CD4-positive, alpha-beta T cell treated with Interleukin-12 subunit alpha and Interleukin-12 subunit beta, for 1 hour (primary cell): ENCODE measurements at regions not wholly inside any gene's neighbourhood (a gene's known extent, or its start where the extent isn't known, plus 50 kb on each side); places are given as distances from the start of the nearest gene placed in this dataset.

ENCODE experiments used
- DNase-seq: peaks from one replicate; pipeline ENCODE4 v3.0.0-alpha.2; 2020

DNA sequence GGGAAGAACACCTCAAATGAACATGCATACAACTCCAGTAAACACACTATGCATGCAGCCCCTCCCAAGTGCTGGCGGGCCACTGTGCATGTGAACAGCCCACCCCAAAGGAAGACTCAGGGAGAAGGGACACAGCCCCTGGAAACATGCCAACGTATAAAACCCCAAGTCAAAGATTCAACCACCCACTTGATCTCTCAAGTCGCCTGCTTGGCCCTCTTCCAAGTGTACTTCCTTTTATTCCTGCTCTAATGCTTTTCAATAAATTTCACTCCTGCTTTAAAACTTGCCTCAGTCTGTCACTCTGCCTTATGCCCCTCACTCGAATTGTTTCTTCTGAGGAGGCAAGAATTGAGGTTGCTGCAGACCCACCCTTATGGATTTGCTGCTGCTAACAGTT is 139.1 kb downstream of the C1D start:
- no peak for DNase-seq

DNA sequence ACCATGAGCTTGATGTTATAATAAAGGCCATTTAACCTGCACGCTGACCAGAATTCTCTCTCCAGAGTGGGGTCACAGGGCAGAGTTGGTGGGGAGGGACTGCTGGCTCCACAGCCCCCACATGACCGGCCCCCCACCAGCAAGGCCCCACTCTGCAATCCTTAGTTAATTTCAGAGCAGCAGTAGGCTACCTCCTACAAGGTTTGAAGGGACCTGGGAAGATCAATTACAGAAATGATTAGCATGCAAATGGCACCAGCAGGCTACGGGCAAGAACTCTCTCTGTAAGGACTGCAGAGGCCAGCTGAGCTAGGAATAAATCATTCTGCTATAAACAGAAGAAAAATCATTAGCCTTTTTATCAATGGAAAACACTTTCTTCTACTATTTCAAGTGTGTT is 135.3 kb downstream of the C1D start:
- no peak for DNase-seq

DNA sequence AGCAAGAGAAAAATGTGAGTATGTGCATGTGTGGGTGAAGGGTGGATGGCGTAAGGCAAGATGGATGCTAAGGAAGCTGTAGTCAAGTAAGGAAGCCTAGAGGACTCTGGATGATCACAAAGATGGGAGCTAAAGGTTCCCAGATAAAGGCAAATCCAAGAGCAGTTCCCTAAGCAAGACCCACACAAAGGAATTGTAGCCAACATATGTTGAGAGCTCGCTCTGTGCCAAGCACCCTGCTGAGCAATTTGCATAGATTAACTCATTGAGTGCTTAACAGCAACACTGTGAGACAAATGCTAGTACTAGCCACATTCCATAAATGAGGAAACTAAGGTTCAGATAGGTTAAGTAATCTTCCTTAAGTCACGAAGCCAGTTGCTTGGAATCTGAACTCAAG is 132.6 kb downstream of the C1D start:
- no peak for DNase-seq

DNA sequence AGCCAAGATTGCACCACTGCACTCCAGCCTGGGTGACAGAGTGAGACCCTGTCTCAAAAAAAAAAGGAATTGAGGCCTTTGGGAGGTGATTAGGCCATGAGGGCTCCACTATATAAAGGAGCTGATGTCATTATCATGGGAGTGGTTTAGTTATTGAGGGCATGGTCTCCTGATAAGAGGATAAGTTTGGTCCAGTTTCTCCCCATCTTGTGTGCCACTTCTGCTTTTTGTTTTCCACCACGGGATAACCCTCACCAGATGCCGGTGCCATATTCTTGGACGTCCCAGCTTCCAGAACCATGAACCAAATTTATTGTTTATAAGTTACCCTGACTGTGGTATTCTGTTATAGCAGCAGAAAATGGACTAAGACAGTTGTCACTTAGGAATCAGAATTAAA is 125.8 kb downstream of the C1D start:
- DNase-seq, result no peak

DNA sequence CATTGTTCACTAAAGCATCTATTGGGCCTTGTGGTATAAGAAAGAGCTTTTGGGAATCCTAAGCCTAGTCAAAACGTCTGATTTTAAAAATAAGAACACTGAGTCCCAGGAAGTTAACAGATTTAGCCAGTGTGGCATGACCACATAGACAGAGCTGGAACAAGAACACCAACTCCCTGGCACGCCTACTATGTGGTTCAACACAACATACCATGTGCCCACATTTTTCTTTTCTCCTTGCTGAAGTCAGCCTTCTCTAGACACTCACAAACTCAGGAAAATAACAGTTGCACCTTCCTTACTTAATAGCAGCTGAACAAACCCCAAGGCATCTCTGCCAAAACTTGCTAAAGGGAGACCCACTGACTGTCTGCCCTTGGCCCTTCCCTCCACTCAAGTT is 124.8 kb downstream of the C1D start:
- DNase-seq, result no peak

DNA sequence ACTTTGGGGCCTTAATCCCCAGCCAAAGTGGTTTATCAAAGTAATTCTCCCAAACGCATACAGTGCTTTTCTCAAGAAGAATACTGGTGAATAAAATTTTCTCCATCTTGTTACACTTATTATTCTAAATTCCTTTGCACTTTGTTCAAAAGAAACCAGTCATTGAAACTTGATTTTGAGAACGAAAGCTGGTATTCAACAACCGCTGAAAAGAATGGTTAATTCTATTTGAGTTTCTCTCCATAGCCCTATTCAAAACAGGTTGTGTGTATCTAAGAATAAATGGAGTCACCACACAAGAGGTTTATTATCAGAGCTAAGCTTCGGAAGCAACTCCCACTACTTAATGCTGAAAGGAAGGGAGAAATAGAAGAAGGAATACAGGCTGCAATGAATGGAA is 117.7 kb downstream of the C1D start:
- no peak for DNase-seq

DNA sequence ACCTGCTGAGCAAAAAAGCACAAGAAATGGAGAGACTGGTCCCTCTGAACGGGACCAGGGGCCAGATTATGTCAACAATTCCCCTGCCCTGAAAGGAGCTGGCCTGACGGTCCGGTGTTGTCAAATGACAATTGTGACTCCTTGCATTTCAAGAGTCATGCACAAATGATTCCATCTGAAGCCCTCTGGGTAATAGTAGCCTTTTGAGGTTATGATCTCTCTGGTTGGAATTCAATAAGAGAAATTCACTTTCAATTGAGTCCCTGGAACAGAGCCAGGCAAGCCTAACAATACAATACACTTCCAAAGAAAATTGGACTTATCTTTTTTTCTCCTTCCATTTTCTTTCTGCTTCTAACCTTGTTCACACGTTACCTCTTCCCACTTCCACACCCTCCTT is 116.9 kb downstream of the C1D start:
- no peak for DNase-seq

DNA sequence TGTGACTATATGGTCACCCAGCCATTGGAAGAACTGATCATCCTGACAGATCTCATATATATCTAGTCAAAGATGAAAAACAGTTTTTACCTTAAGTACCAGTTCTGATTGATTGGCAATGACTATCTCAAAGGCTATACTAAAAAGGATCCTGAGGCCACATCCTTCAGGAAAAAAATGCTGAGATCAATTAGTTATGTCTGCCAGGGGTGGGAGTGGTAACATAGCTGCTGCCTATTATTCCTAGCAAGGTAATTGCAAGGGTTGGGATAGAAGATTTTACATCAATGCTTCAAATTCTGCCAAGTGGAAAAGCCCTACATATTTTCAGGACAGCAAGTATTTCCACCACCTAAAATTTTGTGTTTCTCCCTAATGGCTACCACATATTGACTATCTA is 114.7 kb downstream of the C1D start:
- DNase-seq, result no peak

DNA sequence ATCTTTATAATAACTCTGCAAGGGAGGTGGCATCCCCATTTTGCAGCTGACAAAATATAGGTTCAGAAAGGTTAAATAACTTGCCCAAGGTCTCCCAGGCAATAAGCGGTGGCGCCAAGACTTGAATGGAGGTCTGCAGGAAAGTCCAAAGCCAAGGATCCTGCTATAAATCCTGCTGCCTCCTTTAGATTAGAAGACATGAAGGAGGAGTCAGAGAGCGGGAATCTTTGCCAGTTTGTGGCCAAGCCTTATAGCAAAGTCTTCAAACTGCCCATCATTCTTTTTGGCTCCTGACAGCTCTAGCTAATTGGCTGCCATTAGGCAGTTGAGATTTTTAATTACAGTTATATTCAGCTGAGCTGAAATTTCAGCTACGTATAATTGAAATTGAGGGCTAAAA is 114.3 kb downstream of the C1D start:
- no peak for DNase-seq

DNA sequence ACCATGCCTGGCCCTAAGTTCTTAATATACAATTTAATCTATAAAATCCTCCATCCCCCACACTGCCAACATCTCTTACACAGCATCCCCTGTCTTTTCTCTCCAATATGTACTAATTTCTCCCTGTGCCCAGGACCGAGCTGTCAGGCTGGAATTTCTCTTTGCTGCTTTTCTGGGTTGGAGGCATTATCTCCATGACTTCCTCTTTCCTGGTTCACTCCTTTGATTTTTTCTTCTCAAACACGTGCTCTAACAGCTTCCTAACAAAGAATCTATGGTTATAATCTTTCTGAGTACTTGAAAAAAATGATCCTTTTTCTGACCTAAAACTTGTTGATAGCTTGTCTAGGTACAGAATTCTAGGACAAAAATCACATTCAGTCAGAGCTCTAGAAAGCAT is 112.8 kb downstream of the C1D start:
- DNase-seq, result no peak

DNA sequence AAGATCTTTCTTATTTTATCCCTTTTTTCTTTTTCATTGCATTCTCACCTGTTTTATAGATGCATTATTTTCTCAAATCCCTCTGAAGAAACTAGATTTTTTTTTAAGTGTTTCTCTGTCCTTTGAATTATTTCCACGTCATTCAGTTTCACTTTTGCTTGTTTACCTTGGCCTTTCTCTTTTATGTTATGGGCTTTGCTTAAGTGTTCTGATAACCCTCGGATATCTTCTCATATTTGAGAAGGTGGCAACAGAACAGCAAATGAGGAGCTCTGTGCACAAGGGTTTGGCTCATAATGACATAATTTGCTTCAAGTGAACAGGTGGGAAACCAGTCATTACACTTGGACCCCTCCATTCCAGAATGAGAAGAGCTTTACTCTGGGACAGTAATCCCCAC is 111.9 kb downstream of the C1D start:
- no peak for DNase-seq

DNA sequence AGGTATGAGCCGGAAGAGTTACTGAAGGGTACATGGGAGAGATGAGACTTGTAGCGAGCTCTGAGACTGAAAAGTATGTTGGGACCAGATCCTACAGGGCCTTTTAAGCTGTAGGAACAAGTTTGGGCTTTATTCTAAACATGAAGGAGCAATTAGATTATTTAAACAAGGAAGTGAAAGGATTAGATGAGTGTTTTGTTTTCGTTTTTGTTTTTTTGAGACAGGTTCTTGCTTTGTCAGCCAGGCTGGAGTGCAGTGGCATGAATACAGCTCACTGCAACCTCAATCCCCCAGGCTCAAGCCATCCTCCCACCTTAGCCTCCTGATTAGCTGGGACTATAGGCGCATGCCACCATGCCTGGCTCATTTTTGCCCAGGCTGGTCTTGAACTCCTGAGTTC is 110.7 kb downstream of the C1D start:
- DNase-seq, result no peak

DNA sequence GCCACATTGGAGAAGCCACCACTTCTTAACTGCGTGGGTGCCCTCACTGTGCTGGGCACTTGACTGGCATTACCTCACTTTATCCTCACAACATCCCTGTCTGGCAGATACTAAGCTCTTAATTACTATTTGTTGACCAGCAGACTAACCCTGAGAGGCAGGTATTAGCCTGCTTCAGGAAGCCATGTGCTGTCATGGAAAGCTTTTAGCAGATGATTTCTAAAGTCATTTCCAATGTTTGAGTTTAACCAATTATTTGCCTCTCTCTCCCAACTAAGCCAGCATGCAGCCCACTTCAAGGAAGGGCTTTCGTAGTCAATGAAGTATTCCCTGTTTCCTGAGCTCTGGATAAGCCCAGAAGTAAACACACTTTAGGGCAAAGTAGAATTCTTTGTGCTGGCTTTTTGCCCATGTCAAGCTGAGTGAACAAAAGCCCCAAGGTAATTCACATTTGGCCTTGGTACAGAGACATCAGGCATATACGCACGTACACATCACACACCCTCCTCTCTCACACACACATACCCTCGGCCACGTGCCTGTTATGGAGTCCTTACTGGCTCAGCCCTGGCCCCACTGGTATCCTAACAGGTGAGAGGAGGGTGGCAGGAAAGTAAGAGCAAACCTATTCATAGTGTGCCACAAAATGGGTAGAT is 108.6 kb downstream of the C1D start:
- DNase-seq, result no peak

DNA sequence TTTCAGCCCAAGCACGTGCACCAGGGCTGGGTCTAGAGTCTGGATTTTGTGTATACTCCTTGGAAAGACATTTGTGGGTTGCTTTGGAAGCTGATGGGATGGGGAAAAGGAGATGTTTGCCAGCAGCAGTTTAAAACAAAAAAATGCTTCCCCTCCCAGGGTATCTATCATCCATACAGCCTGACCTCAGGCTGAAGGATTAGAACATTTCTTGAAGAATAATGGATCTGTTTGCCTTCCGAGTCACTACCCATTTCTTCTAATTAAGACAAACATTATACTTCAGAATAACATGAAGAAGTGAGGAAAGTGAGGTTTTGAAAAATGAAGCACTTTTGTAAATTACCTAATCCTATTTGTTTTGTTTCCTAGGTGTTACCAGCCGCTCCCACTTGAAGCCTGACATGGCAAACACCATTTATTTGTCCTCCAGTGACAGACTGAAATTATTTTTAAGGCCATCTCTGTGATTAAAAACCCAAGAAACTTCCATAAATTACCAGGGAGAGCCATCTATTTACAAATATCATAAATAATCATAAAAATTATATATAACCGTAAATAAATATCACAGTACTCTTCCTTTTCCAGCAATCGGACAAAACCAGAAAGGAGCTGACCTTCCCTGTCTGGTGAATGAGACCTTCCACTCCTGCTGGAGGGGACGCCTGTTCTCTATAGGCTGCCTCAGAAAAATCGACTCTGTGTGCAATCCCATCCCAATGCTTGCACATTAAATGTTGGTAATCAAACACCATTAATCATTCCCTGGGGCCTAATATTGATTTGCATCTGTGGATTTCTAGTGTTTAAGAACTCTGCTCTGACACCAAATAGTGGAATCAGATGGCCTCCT is 106.8 kb downstream of the C1D start:
- DNase-seq, result no peak

DNA sequence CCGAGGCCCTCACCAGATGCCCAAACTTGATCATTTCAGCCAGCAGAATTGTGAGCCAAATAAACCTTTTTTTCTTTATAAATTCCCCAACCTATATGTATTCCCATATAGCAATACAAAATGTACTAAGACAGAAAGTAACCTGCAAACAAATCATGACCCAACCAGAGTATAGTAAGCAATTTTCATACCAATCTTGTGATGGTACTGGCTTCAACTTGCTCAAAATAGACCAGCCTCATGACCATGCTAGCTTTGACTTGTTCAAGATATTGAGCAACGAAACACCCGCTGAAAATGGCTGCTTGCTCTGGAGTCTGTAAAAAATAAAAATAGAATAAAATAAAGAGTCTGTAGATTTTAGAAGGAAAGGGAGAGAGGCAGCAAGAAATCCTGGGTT is 97.6 kb downstream of the C1D start:
- DNase-seq, result no peak

DNA sequence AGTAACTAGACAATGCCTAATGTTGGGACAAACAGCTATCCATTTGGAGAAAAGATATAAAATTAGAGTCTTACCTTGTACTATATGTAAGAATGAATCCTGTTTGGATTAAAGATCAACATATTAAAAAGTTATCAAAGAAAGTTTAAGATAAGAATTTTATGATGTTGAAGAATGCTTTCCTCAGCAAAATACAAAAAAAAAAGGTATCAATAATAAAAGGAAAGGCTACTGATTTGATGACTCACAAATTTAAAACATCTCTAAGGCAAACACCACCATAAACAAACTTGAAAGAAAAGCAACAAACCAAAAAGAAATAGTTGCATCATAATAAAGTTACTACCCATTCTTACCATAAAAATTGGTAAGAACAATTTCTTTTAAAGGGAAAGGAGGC is 92.7 kb downstream of the C1D start:
- no peak for DNase-seq

DNA sequence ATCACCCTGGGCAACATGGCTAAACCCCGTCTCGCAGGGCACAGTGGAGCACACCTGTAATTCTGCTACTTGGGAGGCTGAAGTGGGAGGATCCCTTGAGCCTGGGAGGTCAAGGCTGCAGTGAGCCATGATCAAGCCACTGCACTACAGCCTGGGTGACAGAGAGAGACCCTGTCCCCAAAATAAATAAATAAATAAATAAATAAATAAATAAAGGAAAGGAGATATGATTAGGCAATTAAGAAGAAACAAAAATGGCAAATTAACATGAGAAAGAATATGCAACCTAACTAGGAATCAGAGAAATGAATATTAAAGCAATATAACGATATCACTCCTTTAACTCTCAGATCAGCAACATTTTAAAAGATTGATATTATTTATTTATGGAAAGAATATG is 92.3 kb downstream of the C1D start:
- no peak for DNase-seq

DNA sequence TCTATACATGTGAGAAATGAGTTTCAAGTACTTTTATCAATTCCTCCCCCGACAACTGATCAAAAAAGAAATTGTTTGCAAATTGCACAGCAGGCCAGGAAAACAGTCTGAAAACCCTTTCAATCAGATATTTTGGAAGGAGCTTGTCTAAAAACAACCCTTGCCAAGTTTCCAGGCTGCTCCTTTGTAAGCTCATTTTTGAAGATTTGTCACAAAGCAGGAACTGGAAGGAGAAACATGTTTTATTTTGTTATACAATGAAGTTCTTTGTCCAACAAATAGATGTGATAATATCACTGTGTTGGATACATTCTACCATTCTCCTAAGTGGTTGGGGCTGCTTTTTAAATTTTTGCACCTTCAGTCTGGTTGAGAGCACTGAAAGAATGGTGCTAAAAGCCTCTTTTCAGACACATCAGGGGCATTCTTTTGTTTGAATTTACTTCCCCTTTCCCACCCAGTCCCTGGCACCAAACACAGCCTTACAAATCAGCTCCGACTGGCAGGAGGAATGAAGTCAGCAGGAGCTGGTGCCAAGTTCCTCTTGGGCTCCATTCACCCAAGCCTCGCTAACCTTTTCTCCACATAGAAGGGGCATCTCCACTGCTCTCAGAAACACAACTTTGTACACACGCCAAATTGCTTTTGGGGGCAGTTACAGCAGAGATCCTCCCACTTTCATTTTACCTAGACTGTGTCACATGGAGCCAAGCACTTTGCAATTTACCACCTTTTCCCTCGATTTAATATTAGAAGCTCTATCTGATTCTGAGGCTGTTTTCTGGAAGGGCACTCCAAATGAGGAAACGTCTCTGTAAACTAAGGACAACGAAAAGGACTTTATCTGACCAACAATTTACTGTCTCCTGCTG is 88.0 kb downstream of the C1D start:
- DNase-seq, result no peak

DNA sequence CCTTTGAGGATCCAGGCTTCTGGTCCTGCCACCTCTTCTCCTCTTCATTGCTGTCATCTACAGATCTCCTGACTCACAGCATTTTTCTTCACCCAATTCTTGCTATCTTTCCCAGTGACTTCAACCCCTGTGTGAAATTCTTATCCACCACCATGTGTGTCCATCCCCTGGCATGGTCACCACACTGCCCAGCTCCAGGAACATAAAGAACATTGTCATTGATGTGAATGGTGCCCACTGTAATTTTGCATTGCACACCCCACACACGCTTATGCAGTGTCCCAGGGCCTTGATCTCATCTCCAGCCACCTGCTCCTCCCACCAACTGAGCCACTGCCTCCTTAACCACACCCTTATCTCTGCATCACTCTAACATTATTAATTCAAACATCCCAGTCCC is 85.3 kb downstream of the C1D start:
- DNase-seq, result no peak

DNA sequence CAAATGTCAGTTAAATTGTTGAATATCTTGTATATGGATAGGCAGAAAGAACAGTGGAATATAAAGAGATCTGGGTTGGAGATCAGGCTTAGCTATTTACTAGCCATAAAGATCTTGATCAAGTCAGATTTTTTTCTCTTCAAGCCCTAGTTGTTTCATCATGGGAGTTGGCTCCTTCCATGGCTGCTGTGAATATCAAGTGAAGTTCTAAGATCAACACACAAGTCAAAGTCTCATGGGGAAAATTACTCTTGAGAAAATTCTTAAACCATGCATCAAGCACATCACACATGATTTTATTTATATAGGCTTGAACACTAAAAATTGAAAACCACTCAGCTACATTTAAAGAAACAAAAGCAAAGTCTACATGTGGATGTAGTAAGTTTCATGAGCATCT is 79.8 kb downstream of the C1D start:
- DNase-seq, result no peak

DNA sequence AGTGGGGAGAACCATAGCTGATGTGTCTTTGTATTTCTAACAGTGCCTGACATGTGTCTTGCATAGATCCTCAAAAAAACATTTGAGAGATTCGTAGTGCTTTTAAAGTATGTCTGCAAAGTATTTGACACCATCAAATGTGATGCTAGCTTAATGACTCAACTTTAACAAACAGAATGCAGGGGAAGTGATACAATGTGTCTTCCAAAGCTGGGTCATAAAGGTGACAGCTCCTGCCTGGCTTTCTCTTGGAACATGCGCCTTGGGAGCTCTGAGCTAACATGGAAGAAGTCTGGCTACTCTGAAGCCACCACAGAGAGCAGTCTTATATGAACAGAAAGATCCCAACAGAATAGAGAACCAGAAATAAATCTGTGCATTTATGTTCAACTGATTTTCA is 78.2 kb downstream of the C1D start:
- no peak for DNase-seq

DNA sequence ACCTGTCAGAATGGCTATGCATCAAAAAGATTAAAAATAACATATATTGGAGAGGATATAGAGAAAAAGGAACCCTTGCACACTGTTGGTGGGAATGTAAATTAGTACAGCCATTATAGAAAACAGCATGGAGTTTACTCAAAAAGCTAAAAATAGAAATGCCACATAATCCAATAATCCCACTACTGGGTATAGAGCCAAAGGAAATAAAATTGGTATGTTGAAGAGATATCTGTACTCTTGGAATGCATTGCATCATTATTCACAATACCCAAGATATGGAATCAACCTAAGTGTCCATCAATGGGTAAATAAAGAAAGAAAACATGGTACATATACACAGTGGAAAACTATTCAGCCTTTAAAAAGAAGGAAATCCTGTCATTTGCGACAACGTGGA is 77.2 kb downstream of the C1D start:
- DNase-seq, result no peak

DNA sequence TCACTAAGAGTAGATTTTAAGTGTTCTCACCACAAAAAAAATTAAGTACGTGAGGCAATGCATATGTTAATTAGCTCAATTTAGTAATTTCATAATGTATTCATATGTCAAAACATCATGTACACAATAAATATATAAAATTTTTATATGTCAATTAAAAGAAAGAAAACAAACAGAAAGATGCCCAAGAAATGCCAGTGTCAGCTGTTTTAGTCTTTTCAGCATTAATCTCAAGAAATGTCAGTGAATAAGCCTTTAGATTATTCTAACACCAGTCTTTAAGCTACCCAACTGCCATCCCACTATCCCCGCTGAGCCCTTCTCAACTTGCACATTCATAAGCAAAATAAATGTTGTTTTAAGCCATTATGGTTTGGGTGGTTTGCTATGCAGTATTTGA is 76.5 kb downstream of the C1D start:
- no peak for DNase-seq
